Smooth muscle cell (in vitro differentiated cells): ENCODE measurements at regions not wholly inside any gene's neighbourhood (a gene's known extent, or its start where the extent isn't known, plus 50 kb on each side); places are given as distances from the start of the nearest gene placed in this dataset.

Experiments
- DNase-seq: peaks from one replicate; lab custom pipeline; 2025; ENCODE audit not compliant: unreplicated experiment; lab: John Stamatoyannopoulos, UW
- H2AFZ ChIP-seq: fragments of 200-600 bp; sonication (generic); 2 replicates; pipeline ENCODE4 v1.6.0; 2016; ENCODE audit warnings: antibody characterized with exemption, low read depth, mild to moderate bottlenecking
- H3F3A ChIP-seq: fragments of 200-600 bp; sonication (generic); 2 replicates; pipeline ENCODE4 v1.6.0; 2017; ENCODE audit warnings: antibody characterized with exemption, low read depth
- H3K27ac ChIP-seq: fragments of 200-600 bp; sonication (generic); 2 replicates; pipeline ENCODE4 v1.5.1; 2016; ENCODE audit warnings: low read depth, mild to moderate bottlenecking
- H3K27me3 ChIP-seq: fragments of 200-600 bp; sonication (generic); 2 replicates; pipeline ENCODE4 v1.6.1; 2016; ENCODE audit warnings: low read depth, mild to moderate bottlenecking
- H3K36me3 ChIP-seq: fragments of 200-600 bp; sonication (generic); 2 replicates; pipeline ENCODE4 v1.5.1; 2016; ENCODE audit warnings: low read depth
- H3K4me1 ChIP-seq: fragments of 200-600 bp; sonication (generic); 2 replicates; pipeline ENCODE4 v1.5.1; 2016; ENCODE audit warnings: low read depth
- H3K4me2 ChIP-seq: fragments of 200-600 bp; sonication (generic); 2 replicates; pipeline ENCODE4 v1.6.0; 2016; ENCODE audit warnings: mild to moderate bottlenecking
- H3K4me3 ChIP-seq: fragments of 200-600 bp; sonication (generic); 2 replicates; pipeline ENCODE4 v1.5.1; 2016; ENCODE audit warnings: mild to moderate bottlenecking
- H3K79me2 ChIP-seq: fragments of 200-600 bp; sonication (generic); 2 replicates; pipeline ENCODE4 v1.6.0; 2016; ENCODE audit warnings: low read depth, mild to moderate bottlenecking
- H3K9ac ChIP-seq: fragments of 200-600 bp; sonication (generic); 2 replicates; pipeline ENCODE4 v1.6.0; 2016; ENCODE audit warnings: low read depth
- H3K9me3 ChIP-seq: fragments of 200-600 bp; sonication (generic); replicated peaks from 2 replicates; pipeline ENCODE4 v1.5.1; 2016; ENCODE audit warnings: low read depth
- H4K20me1 ChIP-seq: fragments of 200-600 bp; sonication (generic); 2 replicates; pipeline ENCODE4 v1.6.0; 2016; ENCODE audit warnings: low read depth
- WGBS: methylation state at CpG from one replicate; pipeline ENCODE4 v1.1.7; 2016; ENCODE audit warnings: low lambda C conversion rate; 5-methylcytosine and 5-hydroxymethylcytosine counted together
- TF ChIP-seq, protein P1 (sequence below): fragments of 200-600 bp; sonication (generic); IDR thresholded peaks from 2 replicates; pipeline ENCODE4 v1.5.1; 2017; ENCODE audit warnings: borderline replicate concordance, mild to moderate bottlenecking, antibody characterized with exemption; ENCODE audit not compliant: insufficient read depth, poor library complexity, severe bottlenecking

DNA sequence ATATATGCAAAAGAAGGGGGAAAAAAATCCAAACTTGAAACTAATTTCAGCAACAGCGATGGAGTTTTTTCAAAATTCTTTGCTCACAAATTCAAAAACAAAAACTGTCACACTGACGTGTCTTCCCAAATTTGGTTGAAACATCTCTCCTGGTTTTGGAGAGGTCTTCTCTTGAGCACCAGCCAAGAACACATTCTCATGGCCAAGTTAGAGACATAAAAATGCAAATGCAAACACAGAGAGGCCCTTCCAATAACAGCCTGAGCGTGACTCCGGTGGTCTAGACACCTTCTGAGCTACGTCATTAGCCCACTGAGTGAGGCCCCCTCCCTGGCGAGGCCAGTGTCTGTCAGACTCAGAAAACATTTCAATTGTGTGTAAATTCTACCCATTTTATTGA, 436.0 kb upstream of the PROK2 start:
- no peak overlapping the region for H3K4me2 ChIP-seq
- no peak overlapping the region for H2AFZ ChIP-seq
- H3K4me3 ChIP-seq = no peak overlapping the region
- TF ChIP-seq, protein P1, sequence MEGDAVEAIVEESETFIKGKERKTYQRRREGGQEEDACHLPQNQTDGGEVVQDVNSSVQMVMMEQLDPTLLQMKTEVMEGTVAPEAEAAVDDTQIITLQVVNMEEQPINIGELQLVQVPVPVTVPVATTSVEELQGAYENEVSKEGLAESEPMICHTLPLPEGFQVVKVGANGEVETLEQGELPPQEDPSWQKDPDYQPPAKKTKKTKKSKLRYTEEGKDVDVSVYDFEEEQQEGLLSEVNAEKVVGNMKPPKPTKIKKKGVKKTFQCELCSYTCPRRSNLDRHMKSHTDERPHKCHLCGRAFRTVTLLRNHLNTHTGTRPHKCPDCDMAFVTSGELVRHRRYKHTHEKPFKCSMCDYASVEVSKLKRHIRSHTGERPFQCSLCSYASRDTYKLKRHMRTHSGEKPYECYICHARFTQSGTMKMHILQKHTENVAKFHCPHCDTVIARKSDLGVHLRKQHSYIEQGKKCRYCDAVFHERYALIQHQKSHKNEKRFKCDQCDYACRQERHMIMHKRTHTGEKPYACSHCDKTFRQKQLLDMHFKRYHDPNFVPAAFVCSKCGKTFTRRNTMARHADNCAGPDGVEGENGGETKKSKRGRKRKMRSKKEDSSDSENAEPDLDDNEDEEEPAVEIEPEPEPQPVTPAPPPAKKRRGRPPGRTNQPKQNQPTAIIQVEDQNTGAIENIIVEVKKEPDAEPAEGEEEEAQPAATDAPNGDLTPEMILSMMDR = no peak
- H4K20me1 ChIP-seq = no peaks in the 10 kb centered on the region
- no peak for DNase-seq
- no peak overlapping the region for H3K27ac ChIP-seq
- H3K27me3 ChIP-seq = no peaks in the 10 kb centered on the region
- H3K79me2 ChIP-seq = no peaks in the 10 kb centered on the region
- H3K36me3 ChIP-seq = no peaks in the 10 kb centered on the region
- 90% methylated on average over 6 of the region's 6 CpGs for WGBS
- H3F3A ChIP-seq = no peaks in the 10 kb centered on the region
- no peaks in the 10 kb centered on the region for H3K4me1 ChIP-seq
- peaks cover 15% of the 10 kb centered on the region for H3K9me3 ChIP-seq
- no peak overlapping the region for H3K9ac ChIP-seq

DNA sequence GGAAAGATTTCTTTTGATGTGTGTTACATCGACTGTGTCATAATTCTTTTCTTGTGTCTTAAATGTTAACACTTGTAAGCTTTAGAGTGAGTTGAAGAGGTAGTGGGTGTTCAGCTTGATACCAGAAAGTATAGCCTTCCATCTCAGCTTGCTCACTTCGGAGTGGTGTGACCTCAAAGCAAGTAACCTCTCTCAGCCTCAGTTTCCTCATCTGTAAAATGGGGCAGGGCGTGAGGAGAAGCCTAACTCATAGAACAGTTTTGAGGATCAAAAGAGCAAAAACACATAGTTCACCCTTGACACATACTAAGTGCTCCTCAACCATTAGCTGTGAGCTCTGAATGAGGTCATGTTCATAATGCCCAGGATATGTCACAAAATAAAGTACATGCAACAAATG, 434.8 kb upstream of the PROK2 start:
- no peaks in the 10 kb centered on the region for H3K79me2 ChIP-seq
- H3F3A ChIP-seq = no peaks in the 10 kb centered on the region
- H3K9me3 ChIP-seq = peaks cover 6% of the 10 kb centered on the region
- WGBS = 97% methylated on average over 3 of the region's 3 CpGs
- no peak overlapping the region for H3K4me3 ChIP-seq
- no peaks in the 10 kb centered on the region for H3K4me1 ChIP-seq
- no peak for DNase-seq
- TF ChIP-seq, protein P1 = no peak
- H3K36me3 ChIP-seq = no peaks in the 10 kb centered on the region
- no peak overlapping the region for H3K9ac ChIP-seq
- H4K20me1 ChIP-seq = no peaks in the 10 kb centered on the region
- no peak overlapping the region for H3K4me2 ChIP-seq
- no peaks in the 10 kb centered on the region for H3K27me3 ChIP-seq
- H2AFZ ChIP-seq = no peak overlapping the region
- no peak overlapping the region for H3K27ac ChIP-seq

DNA sequence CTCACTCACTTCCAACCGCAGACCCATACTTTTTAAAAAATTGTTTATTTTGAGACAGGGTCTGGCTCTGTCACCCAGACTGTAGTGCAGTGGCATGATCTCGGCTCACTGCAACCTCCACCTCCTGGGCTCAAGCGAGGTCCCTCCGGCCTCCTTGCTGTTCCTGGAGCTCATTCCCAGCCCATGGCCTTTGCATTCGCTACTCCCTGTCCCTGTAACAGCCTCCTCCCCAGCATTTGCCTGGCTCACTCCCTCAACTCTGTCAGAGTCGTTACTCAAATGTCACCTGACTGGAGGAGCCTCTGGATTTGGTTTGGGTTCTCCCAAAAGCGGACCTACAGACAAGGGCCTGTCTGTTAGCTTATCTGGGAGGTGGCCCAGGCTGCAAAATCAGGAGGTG, 432.6 kb upstream of the PROK2 start:
- H4K20me1 ChIP-seq = no peaks in the 10 kb centered on the region
- 83% methylated on average over 7 of the region's 7 CpGs for WGBS
- no peaks in the 10 kb centered on the region for H3K4me1 ChIP-seq
- TF ChIP-seq, protein P1 = no peak
- no peak overlapping the region for H3K27ac ChIP-seq
- no peak overlapping the region for H3K9ac ChIP-seq
- no peak overlapping the region for H3K4me2 ChIP-seq
- no peaks in the 10 kb centered on the region for H3K79me2 ChIP-seq
- no peak for DNase-seq
- no peaks in the 10 kb centered on the region for H3K36me3 ChIP-seq
- H3F3A ChIP-seq = no peaks in the 10 kb centered on the region
- H3K9me3 ChIP-seq = no peaks in the 10 kb centered on the region
- H3K27me3 ChIP-seq = no peaks in the 10 kb centered on the region
- H3K4me3 ChIP-seq = no peak overlapping the region
- H2AFZ ChIP-seq = no peak overlapping the region

DNA sequence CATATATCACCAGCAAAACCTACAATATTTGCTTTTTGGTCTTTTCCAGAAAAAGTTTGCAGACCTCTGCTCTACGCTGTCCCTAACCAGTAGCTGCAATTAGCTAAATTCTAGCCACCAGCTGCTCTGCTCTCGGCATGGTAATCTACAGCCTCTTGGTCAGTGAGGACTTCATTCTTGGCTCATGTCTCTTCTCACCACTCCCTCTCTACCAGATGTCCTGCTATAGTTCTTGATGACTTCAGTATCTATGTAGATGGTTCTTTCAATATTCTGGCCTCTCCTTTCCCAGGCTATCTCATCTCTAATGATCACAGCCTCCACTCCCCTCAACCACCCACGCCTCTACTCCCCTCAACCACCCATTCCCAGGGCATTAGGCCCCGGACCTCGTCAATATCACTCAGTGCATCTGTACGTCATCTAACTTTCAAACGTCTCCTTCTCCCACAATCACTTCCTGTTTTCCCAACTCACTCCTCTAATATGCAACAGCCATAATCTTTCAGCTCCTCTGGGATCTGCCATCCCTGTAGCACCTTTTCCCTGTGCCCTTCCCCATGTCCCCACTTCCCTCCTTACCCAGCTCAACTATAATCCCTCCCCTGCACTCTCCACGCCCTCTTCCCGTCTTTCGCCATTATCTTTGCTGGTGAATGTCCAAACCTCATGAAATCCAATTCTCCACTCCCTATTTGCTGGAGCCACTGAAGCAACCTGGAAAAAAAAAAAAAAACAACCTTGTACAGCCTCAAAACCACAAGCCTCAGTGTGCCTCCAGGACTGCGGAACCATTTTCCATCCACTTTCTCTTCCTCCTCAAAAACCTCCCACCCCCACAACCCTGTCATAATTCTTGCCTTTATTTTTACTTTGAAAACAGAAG, 429.4 kb upstream of the PROK2 start:
- no peaks in the 10 kb centered on the region for H3F3A ChIP-seq
- no peaks in the 10 kb centered on the region for H3K4me1 ChIP-seq
- H3K9ac ChIP-seq = no peak overlapping the region
- H3K4me2 ChIP-seq = no peak overlapping the region
- DNase-seq = no peak
- H4K20me1 ChIP-seq = no peaks in the 10 kb centered on the region
- TF ChIP-seq, protein P1 = no peak
- 74% methylated on average over 11 of the region's 11 CpGs for WGBS
- H3K27me3 ChIP-seq = no peaks in the 10 kb centered on the region
- H3K9me3 ChIP-seq = no peaks in the 10 kb centered on the region
- H3K4me3 ChIP-seq = no peak overlapping the region
- H3K79me2 ChIP-seq = no peaks in the 10 kb centered on the region
- no peaks in the 10 kb centered on the region for H3K36me3 ChIP-seq
- H2AFZ ChIP-seq = no peak overlapping the region
- no peak overlapping the region for H3K27ac ChIP-seq
